ENCODE measurements at regions not wholly inside any gene's neighbourhood (a gene's known extent, or its start where the extent isn't known, plus 50 kb on each side); places are given as distances from the start of the nearest gene placed in this dataset.

- no peak overlapping the region for H3K4me3 ChIP-seq (ENCODE audit: low read length)
- TF ChIP-seq, protein P1, sequence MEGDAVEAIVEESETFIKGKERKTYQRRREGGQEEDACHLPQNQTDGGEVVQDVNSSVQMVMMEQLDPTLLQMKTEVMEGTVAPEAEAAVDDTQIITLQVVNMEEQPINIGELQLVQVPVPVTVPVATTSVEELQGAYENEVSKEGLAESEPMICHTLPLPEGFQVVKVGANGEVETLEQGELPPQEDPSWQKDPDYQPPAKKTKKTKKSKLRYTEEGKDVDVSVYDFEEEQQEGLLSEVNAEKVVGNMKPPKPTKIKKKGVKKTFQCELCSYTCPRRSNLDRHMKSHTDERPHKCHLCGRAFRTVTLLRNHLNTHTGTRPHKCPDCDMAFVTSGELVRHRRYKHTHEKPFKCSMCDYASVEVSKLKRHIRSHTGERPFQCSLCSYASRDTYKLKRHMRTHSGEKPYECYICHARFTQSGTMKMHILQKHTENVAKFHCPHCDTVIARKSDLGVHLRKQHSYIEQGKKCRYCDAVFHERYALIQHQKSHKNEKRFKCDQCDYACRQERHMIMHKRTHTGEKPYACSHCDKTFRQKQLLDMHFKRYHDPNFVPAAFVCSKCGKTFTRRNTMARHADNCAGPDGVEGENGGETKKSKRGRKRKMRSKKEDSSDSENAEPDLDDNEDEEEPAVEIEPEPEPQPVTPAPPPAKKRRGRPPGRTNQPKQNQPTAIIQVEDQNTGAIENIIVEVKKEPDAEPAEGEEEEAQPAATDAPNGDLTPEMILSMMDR (IDR thresholded peaks at IDR 0.05; ENCODE audit: insufficient read depth, low read depth, low read length, missing control alignments): no peak
- DNase-seq (ENCODE audit: low read depth): no peak
Observed at GRCh38 chr9:12351293-12352044, 341.7 kb upstream of the TYRP1 start.

DNA sequence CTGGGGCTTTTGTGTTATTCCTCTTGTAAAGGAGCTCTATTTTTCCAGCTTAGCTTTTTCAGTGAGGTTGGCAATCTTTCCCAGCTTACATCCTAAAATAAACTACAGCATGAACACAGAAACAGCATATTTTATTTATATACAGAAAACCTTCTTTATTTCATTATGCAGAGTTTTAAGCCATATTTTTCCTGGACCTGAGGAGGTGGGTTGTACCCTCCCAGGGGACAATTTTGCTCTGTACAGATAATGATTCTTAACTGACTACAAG is 341.2 kb upstream of the TYRP1 start:
- TF ChIP-seq, protein P1 (IDR thresholded peaks at IDR 0.05; ENCODE audit: insufficient read depth, low read depth, low read length, missing control alignments): no peak
- no peak overlapping the region for H3K4me3 ChIP-seq (ENCODE audit: low read length)
- DNase-seq (ENCODE audit: low read depth): no peak

- no peak overlapping the region for H3K4me3 ChIP-seq (ENCODE audit: low read length)
- TF ChIP-seq, protein P1 (IDR thresholded peaks at IDR 0.05; ENCODE audit: insufficient read depth, low read depth, low read length, missing control alignments): no peak
Observed at GRCh38 chr9:12363439-12363838, 329.7 kb upstream of the TYRP1 start.

DNA sequence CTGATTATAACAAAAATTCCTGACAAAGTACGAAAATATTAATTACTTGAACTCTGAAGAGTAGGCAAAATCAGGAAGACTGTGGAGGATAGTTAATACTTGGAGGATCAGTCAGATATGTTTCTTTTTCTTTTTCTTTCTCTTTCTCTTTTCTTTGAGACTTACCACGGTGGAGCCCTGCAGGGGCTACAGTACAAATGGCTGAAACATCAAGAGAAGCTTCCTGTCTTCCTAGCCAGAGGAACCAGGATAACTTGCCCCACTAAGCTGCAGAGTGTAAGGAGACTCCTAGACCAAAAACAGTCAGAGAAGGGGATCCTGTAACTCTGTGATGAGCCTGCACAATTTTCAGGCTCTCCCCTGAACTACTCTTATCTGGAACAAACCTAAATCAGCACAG is 324.6 kb upstream of the TYRP1 start:
- H3K4me3 ChIP-seq (ENCODE audit: low read length): no peak overlapping the region
- TF ChIP-seq, protein P1 (IDR thresholded peaks at IDR 0.05; ENCODE audit: insufficient read depth, low read depth, low read length, missing control alignments): no peak
- no peak for DNase-seq (ENCODE audit: low read depth)

More at GRCh38 chr9:12363439-12363838, 329.7 kb upstream of the TYRP1 start:
- no peak for DNase-seq (ENCODE audit: low read depth)

DNA sequence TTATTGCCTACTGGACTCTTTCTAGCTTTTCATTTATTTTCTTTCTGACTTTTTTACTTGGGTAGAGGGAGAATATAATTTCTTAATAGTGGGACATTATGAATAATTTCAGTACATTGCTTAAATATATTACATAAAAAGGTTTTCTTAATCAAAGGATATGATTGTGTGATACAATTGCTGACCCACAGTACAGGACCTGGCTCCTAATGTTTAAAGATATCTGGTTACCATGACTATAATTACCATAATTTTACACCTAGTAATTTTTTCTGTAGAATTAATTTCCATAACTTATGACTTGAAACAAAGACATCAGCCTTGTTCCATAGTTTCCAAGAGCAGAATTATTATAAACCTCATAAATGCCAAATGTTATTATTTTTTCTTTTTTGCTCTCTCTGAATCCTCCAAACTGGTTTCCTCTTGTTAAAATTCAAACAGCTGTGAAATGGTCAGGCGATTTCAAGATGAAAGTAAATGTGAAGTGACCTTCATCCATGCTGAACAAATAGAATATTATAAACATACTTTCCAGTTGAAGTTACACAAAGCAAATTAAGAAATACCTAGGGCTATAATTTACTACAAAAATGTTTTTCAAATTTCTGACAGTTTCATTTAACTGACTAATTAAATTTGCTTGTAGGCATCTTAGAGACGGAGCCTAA is 301.2 kb upstream of the TYRP1 start:
- DNase-seq (ENCODE audit: low read depth): no peak
- TF ChIP-seq, protein P1 (IDR thresholded peaks at IDR 0.05; ENCODE audit: insufficient read depth, low read depth, low read length, missing control alignments): no peak
- no peak overlapping the region for H3K4me3 ChIP-seq (ENCODE audit: low read length)

- TF ChIP-seq, protein P1 (IDR thresholded peaks at IDR 0.05; ENCODE audit: insufficient read depth, low read depth, low read length, missing control alignments): no peak
- DNase-seq (ENCODE audit: low read depth): no peak
Observed at GRCh38 chr9:12394105-12394504, 299.1 kb upstream of the TYRP1 start.

GRCh38 chr9:12403721-12404120 is 289.5 kb upstream of the TYRP1 start:
- DNase-seq (ENCODE audit: low read depth): no peak
- TF ChIP-seq, protein P1 (IDR thresholded peaks at IDR 0.05; ENCODE audit: insufficient read depth, low read depth, low read length, missing control alignments): no peak
- no peak overlapping the region for H3K4me3 ChIP-seq (ENCODE audit: low read length)

More at GRCh38 chr9:12394105-12394504, 299.1 kb upstream of the TYRP1 start:
- H3K4me3 ChIP-seq (ENCODE audit: low read length): no peak overlapping the region
